GM23338 (cell line): ENCODE measurements at regions not wholly inside any gene's neighbourhood (a gene's known extent, or its start where the extent isn't known, plus 50 kb on each side); places are given as distances from the start of the nearest gene placed in this dataset.

Source experiments
- ATAC-seq: fragments of 200-7000 bp; cut with Tn5 transposase; 3 replicates; pipeline ENCODE4 v1.9.1; 2020
- DNase-seq: peaks from one replicate; pipeline ENCODE4 v3.0.0-alpha.2; 2015; ENCODE audit warnings: low spot score
- H2AFZ ChIP-seq: fragments of 200-600 bp; sonication (generic); 2 replicates; pipeline ENCODE4 v1.8.0; 2016; ENCODE audit warnings: antibody characterized with exemption, mild to moderate bottlenecking, moderate library complexity
- H3F3A ChIP-seq: fragments of 200-600 bp; sonication (generic); replicated peaks from 2 replicates; pipeline ENCODE4 v1.8.0; 2017; ENCODE audit warnings: antibody characterized with exemption, mixed run types, low read depth
- H3K27ac ChIP-seq: fragments of 200-600 bp; sonication (generic); 2 replicates; pipeline ENCODE4 v1.6.1; 2016; ENCODE audit warnings: low read depth
- H3K27me3 ChIP-seq: fragments of 200-600 bp; sonication (generic); 2 replicates; pipeline ENCODE4 v1.8.0; 2016; ENCODE audit warnings: mild to moderate bottlenecking, mixed run types, moderate library complexity; ENCODE audit not compliant: insufficient read depth
- H3K36me3 ChIP-seq: fragments of 200-600 bp; sonication (generic); 2 replicates; pipeline ENCODE4 v1.8.0; 2016; ENCODE audit warnings: mild to moderate bottlenecking; ENCODE audit not compliant: insufficient read depth
- H3K4me1 ChIP-seq: fragments of 200-600 bp; sonication (generic); 2 replicates; pipeline ENCODE4 v1.8.0; 2016; ENCODE audit warnings: mild to moderate bottlenecking, moderate library complexity; ENCODE audit not compliant: insufficient read depth
- H3K4me2 ChIP-seq: fragments of 200-600 bp; sonication (generic); 2 replicates; pipeline ENCODE4 v1.7.1; 2017; ENCODE audit warnings: mixed run types
- H3K4me3 ChIP-seq: fragments of 200-600 bp; sonication (generic); 2 replicates; pipeline ENCODE4 v1.6.1; 2016; ENCODE audit warnings: mixed run types
- H3K79me2 ChIP-seq: fragments of 200-600 bp; sonication (generic); replicated peaks from 2 replicates; pipeline ENCODE4 v1.8.0; 2017; ENCODE audit warnings: mild to moderate bottlenecking; ENCODE audit not compliant: insufficient read depth
- H3K9me2 ChIP-seq: fragments of 200-600 bp; sonication (generic); 2 replicates; pipeline ENCODE4 v1.8.0; 2017; ENCODE audit not compliant: insufficient read depth
- H4K20me1 ChIP-seq: fragments of 200-600 bp; sonication (generic); replicated peaks from 2 replicates; pipeline ENCODE4 v1.8.0; 2017; ENCODE audit warnings: mild to moderate bottlenecking; ENCODE audit not compliant: insufficient read depth
- H3K27ac Mint-ChIP-seq: 2 replicates; pipeline ENCODE4 v1.8.0; 2020; ENCODE audit warnings: inconsistent platforms, mild to moderate bottlenecking, moderate library complexity, mixed read lengths
- H3K27me3 Mint-ChIP-seq: 3 replicates; pipeline ENCODE4 v1.8.0; 2022; ENCODE audit warnings: low read depth, mild to moderate bottlenecking, moderate library complexity, mixed read lengths, inconsistent platforms; ENCODE audit not compliant: insufficient read depth, poor library complexity
- H3K36me3 Mint-ChIP-seq: 3 replicates; pipeline ENCODE4 v1.8.0; 2021; ENCODE audit warnings: low read depth, mild to moderate bottlenecking, inconsistent platforms, moderate library complexity, mixed read lengths
- H3K4me1 Mint-ChIP-seq: 3 replicates; pipeline ENCODE4 v1.8.0; 2020; ENCODE audit warnings: mild to moderate bottlenecking, inconsistent platforms, mixed read lengths
- H3K4me3 Mint-ChIP-seq: 3 replicates; pipeline ENCODE4 v1.8.0; 2021; ENCODE audit warnings: moderate library complexity, mild to moderate bottlenecking, inconsistent platforms, mixed read lengths
- H3K9me3 Mint-ChIP-seq: 3 replicates; pipeline ENCODE4 v1.8.0; 2020; ENCODE audit warnings: moderate library complexity, mild to moderate bottlenecking, inconsistent platforms, mixed read lengths
- ETS1 ChIP-seq: IDR thresholded peaks from 2 replicates; pipeline ENCODE4 v1.6.1; 2016; ENCODE audit warnings: antibody characterized with exemption
- EZH2 ChIP-seq: fragments of 200-600 bp; sonication (generic); IDR thresholded peaks from one replicate; pipeline ENCODE4 v1.8.0; 2017; ENCODE audit warnings: antibody characterized with exemption, mild to moderate bottlenecking, low read depth; ENCODE audit not compliant: unreplicated experiment
- EZH2phosphoT487 ChIP-seq: fragments of 200-600 bp; sonication (generic); IDR thresholded peaks from one replicate; pipeline ENCODE4 v1.8.1; 2018; ENCODE audit warnings: antibody characterized with exemption; ENCODE audit not compliant: unreplicated experiment
- JUNB ChIP-seq: IDR thresholded peaks from one replicate; pipeline ENCODE4 v1.6.1; 2016; ENCODE audit warnings: antibody characterized with exemption; ENCODE audit not compliant: unreplicated experiment
- NANOG ChIP-seq: IDR thresholded peaks from 2 replicates; pipeline ENCODE4 v1.6.1; 2016; ENCODE audit warnings: antibody characterized with exemption, borderline replicate concordance
- POLR2AphosphoS5 ChIP-seq: IDR thresholded peaks from 2 replicates; pipeline ENCODE4 v1.6.1; 2016; ENCODE audit warnings: antibody characterized with exemption, low read depth
- ZNF114 ChIP-seq: fragments of 250-450 bp; sonication (Bioruptor Pico); IDR thresholded peaks from 2 replicates; pipeline ENCODE4 v1.5.0; 2020; ENCODE audit warnings: mild to moderate bottlenecking, moderate library complexity
- ZNF331 ChIP-seq: fragments of 250-450 bp; sonication (Bioruptor Pico); IDR thresholded peaks from 2 replicates; pipeline ENCODE4 v1.5.0; 2020; ENCODE audit warnings: low read depth, mild to moderate bottlenecking, moderate library complexity
- TF ChIP-seq, protein P1 (sequence below): fragments of 250-450 bp; sonication (Bioruptor Pico); IDR thresholded peaks from 2 replicates; pipeline ENCODE4 v1.5.0; 2020; ENCODE audit warnings: mild to moderate bottlenecking, moderate library complexity

- TF ChIP-seq, protein P1, sequence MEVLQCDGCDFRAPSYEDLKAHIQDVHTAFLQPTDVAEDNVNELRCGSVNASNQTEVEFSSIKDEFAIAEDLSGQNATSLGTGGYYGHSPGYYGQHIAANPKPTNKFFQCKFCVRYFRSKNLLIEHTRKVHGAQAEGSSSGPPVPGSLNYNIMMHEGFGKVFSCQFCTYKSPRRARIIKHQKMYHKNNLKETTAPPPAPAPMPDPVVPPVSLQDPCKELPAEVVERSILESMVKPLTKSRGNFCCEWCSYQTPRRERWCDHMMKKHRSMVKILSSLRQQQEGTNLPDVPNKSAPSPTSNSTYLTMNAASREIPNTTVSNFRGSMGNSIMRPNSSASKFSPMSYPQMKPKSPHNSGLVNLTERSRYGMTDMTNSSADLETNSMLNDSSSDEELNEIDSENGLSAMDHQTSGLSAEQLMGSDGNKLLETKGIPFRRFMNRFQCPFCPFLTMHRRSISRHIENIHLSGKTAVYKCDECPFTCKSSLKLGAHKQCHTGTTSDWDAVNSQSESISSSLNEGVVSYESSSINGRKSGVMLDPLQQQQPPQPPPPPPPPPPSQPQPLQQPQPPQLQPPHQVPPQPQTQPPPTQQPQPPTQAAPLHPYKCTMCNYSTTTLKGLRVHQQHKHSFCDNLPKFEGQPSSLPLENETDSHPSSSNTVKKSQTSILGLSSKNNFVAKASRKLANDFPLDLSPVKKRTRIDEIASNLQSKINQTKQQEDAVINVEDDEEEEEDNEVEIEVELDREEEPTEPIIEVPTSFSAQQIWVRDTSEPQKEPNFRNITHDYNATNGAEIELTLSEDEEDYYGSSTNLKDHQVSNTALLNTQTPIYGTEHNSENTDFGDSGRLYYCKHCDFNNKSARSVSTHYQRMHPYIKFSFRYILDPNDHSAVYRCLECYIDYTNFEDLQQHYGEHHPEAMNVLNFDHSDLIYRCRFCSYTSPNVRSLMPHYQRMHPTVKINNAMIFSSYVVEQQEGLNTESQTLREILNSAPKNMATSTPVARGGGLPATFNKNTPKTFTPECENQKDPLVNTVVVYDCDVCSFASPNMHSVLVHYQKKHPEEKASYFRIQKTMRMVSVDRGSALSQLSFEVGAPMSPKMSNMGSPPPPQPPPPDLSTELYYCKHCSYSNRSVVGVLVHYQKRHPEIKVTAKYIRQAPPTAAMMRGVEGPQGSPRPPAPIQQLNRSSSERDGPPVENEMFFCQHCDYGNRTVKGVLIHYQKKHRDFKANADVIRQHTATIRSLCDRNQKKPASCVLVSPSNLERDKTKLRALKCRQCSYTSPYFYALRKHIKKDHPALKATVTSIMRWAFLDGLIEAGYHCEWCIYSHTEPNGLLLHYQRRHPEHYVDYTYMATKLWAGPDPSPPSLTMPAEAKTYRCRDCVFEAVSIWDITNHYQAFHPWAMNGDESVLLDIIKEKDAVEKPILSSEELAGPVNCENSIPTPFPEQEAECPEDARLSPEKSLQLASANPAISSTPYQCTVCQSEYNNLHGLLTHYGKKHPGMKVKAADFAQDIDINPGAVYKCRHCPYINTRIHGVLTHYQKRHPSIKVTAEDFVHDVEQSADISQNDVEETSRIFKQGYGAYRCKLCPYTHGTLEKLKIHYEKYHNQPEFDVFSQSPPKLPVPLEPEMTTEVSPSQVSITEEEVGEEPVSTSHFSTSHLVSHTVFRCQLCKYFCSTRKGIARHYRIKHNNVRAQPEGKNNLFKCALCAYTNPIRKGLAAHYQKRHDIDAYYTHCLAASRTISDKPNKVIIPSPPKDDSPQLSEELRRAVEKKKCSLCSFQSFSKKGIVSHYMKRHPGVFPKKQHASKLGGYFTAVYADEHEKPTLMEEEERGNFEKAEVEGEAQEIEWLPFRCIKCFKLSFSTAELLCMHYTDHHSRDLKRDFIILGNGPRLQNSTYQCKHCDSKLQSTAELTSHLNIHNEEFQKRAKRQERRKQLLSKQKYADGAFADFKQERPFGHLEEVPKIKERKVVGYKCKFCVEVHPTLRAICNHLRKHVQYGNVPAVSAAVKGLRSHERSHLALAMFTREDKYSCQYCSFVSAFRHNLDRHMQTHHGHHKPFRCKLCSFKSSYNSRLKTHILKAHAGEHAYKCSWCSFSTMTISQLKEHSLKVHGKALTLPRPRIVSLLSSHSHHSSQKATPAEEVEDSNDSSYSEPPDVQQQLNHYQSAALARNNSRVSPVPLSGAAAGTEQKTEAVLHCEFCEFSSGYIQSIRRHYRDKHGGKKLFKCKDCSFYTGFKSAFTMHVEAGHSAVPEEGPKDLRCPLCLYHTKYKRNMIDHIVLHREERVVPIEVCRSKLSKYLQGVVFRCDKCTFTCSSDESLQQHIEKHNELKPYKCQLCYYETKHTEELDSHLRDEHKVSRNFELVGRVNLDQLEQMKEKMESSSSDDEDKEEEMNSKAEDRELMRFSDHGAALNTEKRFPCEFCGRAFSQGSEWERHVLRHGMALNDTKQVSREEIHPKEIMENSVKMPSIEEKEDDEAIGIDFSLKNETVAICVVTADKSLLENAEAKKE (CRISPR knock-in tag): no peak
- TF ChIP-seq ZNF331 (no peak), EZH2 (no peak)
These were observed 54.0 kb upstream of the GPR45 start (continued) for GRCh38 chr2:105187531-105187930.

DNA sequence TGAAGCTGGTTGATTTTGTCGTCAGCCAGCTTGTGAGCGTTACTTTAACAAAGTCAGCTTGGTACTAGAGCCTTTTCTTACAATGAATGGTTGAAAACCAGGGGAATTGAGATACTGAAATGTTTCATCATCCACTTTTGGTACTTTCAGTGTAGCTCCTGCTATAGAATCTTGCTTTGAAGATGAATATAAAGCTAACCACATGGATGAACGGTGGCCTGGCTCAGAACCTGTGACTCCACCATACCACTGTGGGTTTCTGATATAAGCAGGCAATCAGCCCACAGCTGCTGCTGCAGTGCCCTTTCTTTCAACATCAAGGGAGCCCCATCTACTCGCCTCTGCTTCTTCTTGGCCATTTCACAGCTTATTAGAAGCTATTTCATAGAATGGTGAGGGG, 53.2 kb upstream of the GPR45 start:
- Histone ChIP-seq H3K27ac (no peak overlapping the region), H2AFZ (no peak overlapping the region), H4K20me1 (no peaks in the 10 kb centered on the region), H3F3A (no peaks in the 10 kb centered on the region), H3K27me3 (no peaks in the 10 kb centered on the region), H3K4me1 (no peaks in the 10 kb centered on the region; the same call in 1 of the 2 replicates), H3K9me2 (peaks cover 7% of the 10 kb centered on the region; the same call in 1 of the 2 replicates), H3K4me2 (no peak overlapping the region), H3K36me3 (no peaks in the 10 kb centered on the region), H3K79me2 (no peaks in the 10 kb centered on the region), H3K4me3 (no peak overlapping the region)
- DNase-seq (no peak), ATAC-seq (no peak)
- H3K9me3 Mint-ChIP-seq: peaks cover 20% of the 10 kb centered on the region
- H3K4me3 Mint-ChIP-seq: no peak overlapping the region
- H3K4me1 Mint-ChIP-seq: peaks cover 9% of the 10 kb centered on the region
- H3K27ac Mint-ChIP-seq: no peak overlapping the region
- peaks cover 3% of the 10 kb centered on the region for H3K27me3 Mint-ChIP-seq
- peaks cover 4% of the 10 kb centered on the region; the same call in 1 of the 3 replicates for H3K36me3 Mint-ChIP-seq
- TF ChIP-seq ZNF331 (no peak), ETS1 (no peak), EZH2phosphoT487 (no peak), ZNF114 (no peak), NANOG (no peak), JUNB (no peak), POLR2AphosphoS5 (no peak)
- TF ChIP-seq, protein P1 (CRISPR knock-in tag): no peak
